ENCODE measurements at regions not wholly inside any gene's neighbourhood (a gene's known extent, or its start where the extent isn't known, plus 50 kb on each side); places are given as distances from the start of the nearest gene placed in this dataset.

GRCh38 chr1:182217071-182217470 is 155.6 kb upstream of the ZNF648 start:
- ChIA-PET CTCF (ENCODE audit: low intra/inter-chr PET ratio) (no interaction called here), POLR2A (interaction anchor here (0.6 to 0.8 kb wide), 4 partner anchors 10 to 81 kb away, joined by 3 to 4 read pairs (median 3); no protein-coding TSS in a partner anchor)
- no peak for TF ChIP-seq ZNF174 (CRISPR knock-in tag; IDR thresholded peaks at IDR 0.05)
- no peak for TF ChIP-seq ZNF280B (CRISPR knock-in tag; IDR thresholded peaks at IDR 0.05)
- no peak for TF ChIP-seq ZNF695 (CRISPR knock-in tag; IDR thresholded peaks at IDR 0.05)
- no peak for TF ChIP-seq HMG20A (CRISPR knock-in tag; conservative IDR thresholded peaks at IDR 0.05)
- no peak for TF ChIP-seq TBL1XR1 (IDR thresholded peaks at IDR 0.05; ENCODE audit: low read length in 2 of 2)
- no peak for TF ChIP-seq HIVEP1 (CRISPR knock-in tag; IDR thresholded peaks at IDR 0.05)
- TF ChIP-seq CCNT2 (IDR thresholded peaks at IDR 0.05; ENCODE audit: borderline replicate concordance, extremely low read depth, insufficient read length, low read depth, low read length), result no peak
- no peak for TF ChIP-seq MTA2 (IDR thresholded peaks at IDR 0.05; ENCODE audit: low read depth)
- no peak for TF ChIP-seq GATAD2A (IDR thresholded peaks at IDR 0.05)
- TF ChIP-seq MXI1 (IDR thresholded peaks at IDR 0.05; ENCODE audit: low read depth, low read length), result no peak
- TF ChIP-seq, protein P1, sequence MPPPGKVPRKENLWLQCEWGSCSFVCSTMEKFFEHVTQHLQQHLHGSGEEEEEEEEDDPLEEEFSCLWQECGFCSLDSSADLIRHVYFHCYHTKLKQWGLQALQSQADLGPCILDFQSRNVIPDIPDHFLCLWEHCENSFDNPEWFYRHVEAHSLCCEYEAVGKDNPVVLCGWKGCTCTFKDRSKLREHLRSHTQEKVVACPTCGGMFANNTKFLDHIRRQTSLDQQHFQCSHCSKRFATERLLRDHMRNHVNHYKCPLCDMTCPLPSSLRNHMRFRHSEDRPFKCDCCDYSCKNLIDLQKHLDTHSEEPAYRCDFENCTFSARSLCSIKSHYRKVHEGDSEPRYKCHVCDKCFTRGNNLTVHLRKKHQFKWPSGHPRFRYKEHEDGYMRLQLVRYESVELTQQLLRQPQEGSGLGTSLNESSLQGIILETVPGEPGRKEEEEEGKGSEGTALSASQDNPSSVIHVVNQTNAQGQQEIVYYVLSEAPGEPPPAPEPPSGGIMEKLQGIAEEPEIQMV (tag; conservative IDR thresholded peaks at IDR 0.05; ENCODE audit: low read depth), result no peak
- no peak for TF ChIP-seq USF2 (CRISPR knock-in tag; IDR thresholded peaks at IDR 0.05)
- no peak for TF ChIP-seq ZNF140 (CRISPR knock-in tag; IDR thresholded peaks at IDR 0.05)
- no peak for TF ChIP-seq ETV6 (IDR thresholded peaks at IDR 0.05; ENCODE audit: borderline replicate concordance in 1 of 2, low read depth in 2 of 2, low read length in 1 of 2)
- no peak for TF ChIP-seq ETV6 (CRISPR knock-in tag; IDR thresholded peaks at IDR 0.05; ENCODE audit: borderline replicate concordance)
- TF ChIP-seq THRA (IDR thresholded peaks at IDR 0.05), result no peak
- no peak overlapping the region for H3K4me3 ChIP-seq
- H3K27me3 ChIP-seq (ENCODE audit: control insufficient read depth in 2 of 2, insufficient read depth in 2 of 2, low read length in 2 of 2), result peaks cover 0 to 5% of the 10 kb centered on the region in 2 experiments; a peak in 1 of 5 replicates
- no peak overlapping the region for H3K4me2 ChIP-seq (ENCODE audit: insufficient read depth, low read length)
- no TSS peak for BruUV-seq (replicated peaks)
- H3K9me1 ChIP-seq (ENCODE audit: control insufficient read depth, insufficient read depth, low read length), result no peaks in the 10 kb centered on the region
- H3K79me2 ChIP-seq (ENCODE audit: control insufficient read depth, insufficient read depth, low read length), result no peaks in the 10 kb centered on the region
- H3K9me3 ChIP-seq (replicated peaks; ENCODE audit: control insufficient read depth, insufficient read depth, low read depth, low read length), result no peaks in the 10 kb centered on the region
- DNase-seq (ENCODE audit: extremely low read depth in 1 of 4, low spot score in 3 of 4), result no peak
- H4K20me1 ChIP-seq (replicated peaks; ENCODE audit: control insufficient read depth, insufficient read depth, low read length), result no peaks in the 10 kb centered on the region
- H3K36me3 ChIP-seq (ENCODE audit: control insufficient read depth, insufficient read depth, low read length), result no peaks in the 10 kb centered on the region
- H3K27ac ChIP-seq (ENCODE audit: extremely low read depth, low read depth, low read length), result no peak overlapping the region
- in situ Hi-C loops (cut with MboI), result no loop called here
- H3K4me1 ChIP-seq (replicated peaks in 1 of 2; ENCODE audit: control insufficient read depth in 2 of 2, insufficient read depth in 2 of 2, low read length in 2 of 2), result peaks cover 0 to 3% of the 10 kb centered on the region in 2 experiments; a peak in 1 of 5 replicates
- no peak overlapping the region for H3K9ac ChIP-seq (ENCODE audit: insufficient read depth in 1 of 2, low read depth in 2 of 2, low read length in 2 of 2)
- WGBS (ENCODE audit: insufficient coverage, low coverage, missing lambda C conversion rate), result 35% methylated on average over 3 of the region's 3 CpGs
- intact Hi-C loops (cut with micrococcal nuclease), result no loop called here
- FAIRE-seq, result no peak
- no peak overlapping the region for H2AFZ ChIP-seq (ENCODE audit: low read depth, low read length)
- ATAC-seq, result no peak

Measured in K562 (cell line).